SHP77 treated with DMSO at 0.1 percent for 48 hours (cell line): ENCODE measurements at regions not wholly inside any gene's neighbourhood (a gene's known extent, or its start where the extent isn't known, plus 50 kb on each side); places are given as distances from the start of the nearest gene placed in this dataset.

Source experiments
- DNase-seq: peaks from one replicate; lab custom pipeline; 2025; lab: John Stamatoyannopoulos, UW

- peak; percentile 87 for DNase-seq
Observed at GRCh38 chr18:34592961-34593382, 117.1 kb upstream of the DTNA start.

GRCh38 chr18:34594266-34594665 is 115.8 kb upstream of the DTNA start:
- no peak for DNase-seq

GRCh38 chr18:34595690-34596089 is 114.4 kb upstream of the DTNA start:
- peak; percentile 13 for DNase-seq

- no peak for DNase-seq
Observed at GRCh38 chr18:34598120-34598635, 111.9 kb upstream of the DTNA start.

GRCh38 chr18:34600158-34600557 is 109.9 kb upstream of the DTNA start:
- DNase-seq = no peak

- DNase-seq = no peak
Observed at GRCh38 chr18:34600874-34601656, 109.0 kb upstream of the DTNA start.

GRCh38 chr18:34604591-34604990 is 105.5 kb upstream of the DTNA start:
- no peak for DNase-seq

- no peak for DNase-seq
Observed at GRCh38 chr18:34606851-34607250, 103.2 kb upstream of the DTNA start.

- no peak for DNase-seq
Observed at GRCh38 chr18:34608064-34608463, 102.0 kb upstream of the DTNA start.

- no peak for DNase-seq
Observed at GRCh38 chr18:34609986-34610648, 100.0 kb upstream of the DTNA start.

- DNase-seq = no peak
Observed at GRCh38 chr18:34611904-34612303, 98.2 kb upstream of the DTNA start.

- no peak for DNase-seq
Observed at GRCh38 chr18:34620258-34620861, 89.7 kb upstream of the DTNA start.

- no peak for DNase-seq
Observed at GRCh38 chr18:34623557-34623956, 86.5 kb upstream of the DTNA start.

- DNase-seq = no peak
Observed at GRCh38 chr18:34624551-34624950, 85.5 kb upstream of the DTNA start.

GRCh38 chr18:34626404-34627136 is 83.5 kb upstream of the DTNA start:
- DNase-seq = no peak

GRCh38 chr18:34627137-34627920 is 82.8 kb upstream of the DTNA start:
- no peak for DNase-seq

- peak; percentile 10 for DNase-seq
Observed at GRCh38 chr18:34631093-34631966, 78.8 kb upstream of the DTNA start.

GRCh38 chr18:34632321-34632720 is 77.8 kb upstream of the DTNA start:
- no peak for DNase-seq

- no peak for DNase-seq
Observed at GRCh38 chr18:34633368-34633767, 76.7 kb upstream of the DTNA start.

- no peak for DNase-seq
Observed at GRCh38 chr18:34637094-34637801, 72.8 kb upstream of the DTNA start.
